Esophagus muscularis mucosa (tissue), 4 donors: ENCODE measurements at regions not wholly inside any gene's neighbourhood (a gene's known extent, or its start where the extent isn't known, plus 50 kb on each side); places are given as distances from the start of the nearest gene placed in this dataset.

Experiments used
- DNase-seq: peaks from one replicate; pipeline ENCODE4 v3.0.0-alpha.2; 2017; ENCODE audit errors: extremely low spot score
- H3K27ac ChIP-seq, 4 donors: fragments of 200-600 bp; sonication (generic); replicated peaks in 1 of 4; 1 replicate in 3 of 4; 2 replicates in 1 of 4; pipeline ENCODE4 v1.5.1; 2016 to 2019; ENCODE audit warnings: mild to moderate bottlenecking in 1 of 4
- H3K27me3 ChIP-seq, 4 donors: fragments of 200-600 bp; sonication (generic); one replicate each; pipeline versions ENCODE4 v1.5.1 to v1.6.0; 2016 to 2019
- H3K36me3 ChIP-seq, 4 donors: fragments of 200-600 bp; sonication (generic); one replicate each; pipeline ENCODE4 v1.5.1; 2016 to 2019
- H3K4me1 ChIP-seq, 4 donors: fragments of 200-600 bp; sonication (generic); one replicate each; pipeline ENCODE4 v1.5.1; 2016 to 2019
- H3K4me3 ChIP-seq, 4 donors: fragments of 200-600 bp; sonication (generic); 1 replicate in 2 of 4; 2 replicates in 2 of 4; pipeline ENCODE4 v1.5.1; 2016 to 2019; ENCODE audit warnings: mild to moderate bottlenecking in 4 of 4, moderate library complexity in 1 of 4
- H3K9me3 ChIP-seq, 4 donors: fragments of 200-600 bp; sonication (generic); 1 replicate in 3 of 4; 2 replicates in 1 of 4; pipeline ENCODE4 v1.5.1; 2016 to 2019
- EP300 ChIP-seq: sonication (generic); formaldehyde crosslinking; IDR thresholded peaks from one replicate; pipeline ENCODE4 v1.6.1; 2017; ENCODE audit warnings: antibody characterized with exemption
- POLR2A ChIP-seq: fragments of 450-650 bp; IDR thresholded peaks from one replicate; pipeline ENCODE4 v1.6.1; 2017; ENCODE audit warnings: antibody characterized with exemption, moderate library complexity, mild to moderate bottlenecking, low read depth
- POLR2AphosphoS5 ChIP-seq, 2 donors: sonication (generic); formaldehyde crosslinking; IDR thresholded peaks; one replicate each; pipeline ENCODE4 v1.6.1; 2017; ENCODE audit warnings: antibody characterized with exemption in 2 of 2
- WGBS: methylation state at CpG from one replicate; pipeline ENCODE4 v1.1.5; 2018; 5-methylcytosine and 5-hydroxymethylcytosine counted together
- intact Hi-C: fragments of 100-400 bp; cut with DNase I; formaldehyde crosslinking; loops from one replicate; pipeline ENCODE4 v1.15.1; 2023
- TF ChIP-seq, protein P1 (sequence below), 3 experiments: fragments of 200-600 bp in 2 of 3; fragments of 450-650 bp in 1 of 3; sonication (generic) in 2 of 3; IDR thresholded peaks; one replicate each; pipeline ENCODE4 v1.5.1; 2017 to 2019; ENCODE audit warnings: antibody characterized with exemption in 3 of 3, mild to moderate bottlenecking in 2 of 3, moderate library complexity in 1 of 3

DNA sequence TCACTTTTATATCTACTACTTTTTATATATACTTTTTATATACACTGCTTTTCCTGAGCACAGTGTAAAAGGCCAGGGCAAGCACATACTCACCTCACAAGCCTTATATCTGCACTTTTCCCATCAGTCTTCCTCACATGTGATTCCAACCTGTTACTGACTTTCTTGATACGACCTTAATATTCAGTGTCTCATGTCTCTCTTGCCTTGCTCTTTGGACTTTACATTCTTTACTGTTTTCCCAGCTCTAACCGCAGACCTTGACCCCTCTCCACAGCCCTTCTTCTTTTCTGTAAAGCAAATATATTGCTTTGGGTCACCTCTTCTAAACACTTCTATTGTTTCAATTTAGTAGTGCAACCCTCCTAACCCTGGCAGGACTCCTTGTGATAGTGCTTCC lies 353.1 kb upstream of the ANO5 start:
- no peaks in the 10 kb centered on the region for H3K27me3 ChIP-seq
- no peaks in the 10 kb centered on the region for H3K4me1 ChIP-seq
- intact Hi-C loops = no loop called here
- WGBS = 83% methylated on average over 2 of the region's 2 CpGs
- DNase-seq = no peak
- H3K9me3 ChIP-seq = no peaks in the 10 kb centered on the region
- H3K27ac ChIP-seq = no peak overlapping the region
- H3K36me3 ChIP-seq = no peaks in the 10 kb centered on the region
- TF ChIP-seq EP300 (no peak), POLR2AphosphoS5 (IDR thresholded peaks at IDR 0.05) (no peak), POLR2A (no peak)
- TF ChIP-seq, protein P1, sequence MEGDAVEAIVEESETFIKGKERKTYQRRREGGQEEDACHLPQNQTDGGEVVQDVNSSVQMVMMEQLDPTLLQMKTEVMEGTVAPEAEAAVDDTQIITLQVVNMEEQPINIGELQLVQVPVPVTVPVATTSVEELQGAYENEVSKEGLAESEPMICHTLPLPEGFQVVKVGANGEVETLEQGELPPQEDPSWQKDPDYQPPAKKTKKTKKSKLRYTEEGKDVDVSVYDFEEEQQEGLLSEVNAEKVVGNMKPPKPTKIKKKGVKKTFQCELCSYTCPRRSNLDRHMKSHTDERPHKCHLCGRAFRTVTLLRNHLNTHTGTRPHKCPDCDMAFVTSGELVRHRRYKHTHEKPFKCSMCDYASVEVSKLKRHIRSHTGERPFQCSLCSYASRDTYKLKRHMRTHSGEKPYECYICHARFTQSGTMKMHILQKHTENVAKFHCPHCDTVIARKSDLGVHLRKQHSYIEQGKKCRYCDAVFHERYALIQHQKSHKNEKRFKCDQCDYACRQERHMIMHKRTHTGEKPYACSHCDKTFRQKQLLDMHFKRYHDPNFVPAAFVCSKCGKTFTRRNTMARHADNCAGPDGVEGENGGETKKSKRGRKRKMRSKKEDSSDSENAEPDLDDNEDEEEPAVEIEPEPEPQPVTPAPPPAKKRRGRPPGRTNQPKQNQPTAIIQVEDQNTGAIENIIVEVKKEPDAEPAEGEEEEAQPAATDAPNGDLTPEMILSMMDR (IDR thresholded peaks at IDR 0.05) = no peak
- H3K4me3 ChIP-seq = no peak overlapping the region

DNA sequence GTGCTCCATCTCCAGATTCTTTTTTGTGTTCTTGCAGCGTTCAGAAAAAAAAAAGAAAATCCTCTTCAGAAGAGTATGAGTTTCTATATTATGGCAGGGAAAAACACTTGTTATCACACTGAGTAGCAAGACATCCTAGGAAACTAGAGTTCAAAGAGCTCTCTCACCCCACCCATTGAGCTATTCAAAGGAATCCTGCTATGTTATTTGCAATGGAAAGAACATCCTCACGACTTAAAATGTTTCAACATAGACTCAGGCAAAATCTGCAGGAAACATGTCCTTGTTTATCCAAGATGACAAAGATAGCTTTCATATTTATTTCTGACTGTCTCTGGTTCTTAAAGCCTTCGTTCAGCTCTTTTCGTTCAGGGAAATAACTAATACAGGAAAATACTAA lies 331.6 kb upstream of the ANO5 start:
- H3K27ac ChIP-seq = no peak overlapping the region
- no peaks in the 10 kb centered on the region for H3K9me3 ChIP-seq
- H3K4me1 ChIP-seq = peaks cover 0 to 6% (median 0%) of the 10 kb centered on the region in 4 donors
- intact Hi-C loops = no loop called here
- H3K36me3 ChIP-seq = no peaks in the 10 kb centered on the region
- 8% methylated on average over 4 of the region's 4 CpGs for WGBS
- DNase-seq = no peak
- H3K27me3 ChIP-seq = no peaks in the 10 kb centered on the region
- no peak overlapping the region for H3K4me3 ChIP-seq
- no peak for TF ChIP-seq POLR2AphosphoS5 (IDR thresholded peaks at IDR 0.05)

DNA sequence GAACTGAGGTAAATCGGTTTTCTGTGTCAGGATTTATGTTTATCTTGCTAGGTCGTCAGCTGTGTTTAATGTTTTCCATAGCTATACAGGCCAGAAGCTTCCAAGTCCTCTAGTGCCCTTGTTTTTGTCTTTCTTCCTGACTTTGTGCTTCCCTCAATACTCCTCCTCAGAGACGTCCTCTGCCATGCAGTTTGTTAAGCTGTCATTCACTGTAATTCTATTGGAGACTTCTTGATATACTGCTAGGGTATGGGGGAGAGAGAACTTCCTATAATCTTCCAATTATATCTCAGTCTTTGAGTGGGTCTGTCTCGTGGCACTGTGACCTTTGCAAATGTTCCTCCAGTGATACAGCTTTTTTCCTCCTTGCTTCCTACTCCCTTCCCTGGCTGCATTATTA lies 327.3 kb upstream of the ANO5 start:
- H3K27me3 ChIP-seq = no peaks in the 10 kb centered on the region
- peaks cover 0 to 6% (median 0%) of the 10 kb centered on the region in 4 donors for H3K4me1 ChIP-seq
- no peak for DNase-seq
- no peaks in the 10 kb centered on the region for H3K36me3 ChIP-seq
- no peaks in the 10 kb centered on the region for H3K9me3 ChIP-seq
- H3K27ac ChIP-seq = no peak overlapping the region
- WGBS = 25% methylated on average over 4 of the region's 4 CpGs
- TF ChIP-seq EP300 (no peak), POLR2AphosphoS5 (IDR thresholded peaks at IDR 0.05) (no peak), POLR2A (no peak)
- TF ChIP-seq, protein P1 (IDR thresholded peaks at IDR 0.05) = no peak
- H3K4me3 ChIP-seq = no peak overlapping the region
- intact Hi-C loops = no loop called here

DNA sequence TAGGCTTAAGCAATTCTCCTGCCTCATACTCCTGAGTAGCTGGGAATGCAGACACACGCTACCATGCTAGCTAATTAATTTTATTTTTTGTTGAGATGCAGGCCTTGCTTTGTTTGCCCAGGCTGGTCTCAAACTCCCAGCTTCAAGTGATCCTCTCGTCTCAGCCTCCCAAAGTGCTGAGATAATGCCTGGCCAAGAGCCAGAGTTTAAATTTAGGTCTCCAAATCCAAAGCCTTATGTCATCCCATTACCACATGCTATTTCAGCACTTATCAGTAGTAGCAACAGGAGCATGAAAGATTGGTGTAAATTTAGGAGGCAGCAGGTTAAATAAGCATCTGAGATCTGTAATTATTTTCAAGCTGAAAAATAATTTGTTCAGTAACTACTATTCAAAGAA lies 326.1 kb upstream of the ANO5 start:
- intact Hi-C loops = no loop called here
- Histone ChIP-seq H3K27me3 (no peaks in the 10 kb centered on the region), H3K36me3 (no peaks in the 10 kb centered on the region), H3K4me1 (no peaks in the 10 kb centered on the region), H3K9me3 (no peaks in the 10 kb centered on the region), H3K4me3 (no peak overlapping the region), H3K27ac (no peak overlapping the region)
- TF ChIP-seq POLR2AphosphoS5 (IDR thresholded peaks at IDR 0.05) (no peak), POLR2A (no peak), EP300 (no peak)
- TF ChIP-seq, protein P1 (IDR thresholded peaks at IDR 0.05) = no peak
- DNase-seq = no peak
- 55% methylated on average over 2 of the region's 2 CpGs for WGBS

DNA sequence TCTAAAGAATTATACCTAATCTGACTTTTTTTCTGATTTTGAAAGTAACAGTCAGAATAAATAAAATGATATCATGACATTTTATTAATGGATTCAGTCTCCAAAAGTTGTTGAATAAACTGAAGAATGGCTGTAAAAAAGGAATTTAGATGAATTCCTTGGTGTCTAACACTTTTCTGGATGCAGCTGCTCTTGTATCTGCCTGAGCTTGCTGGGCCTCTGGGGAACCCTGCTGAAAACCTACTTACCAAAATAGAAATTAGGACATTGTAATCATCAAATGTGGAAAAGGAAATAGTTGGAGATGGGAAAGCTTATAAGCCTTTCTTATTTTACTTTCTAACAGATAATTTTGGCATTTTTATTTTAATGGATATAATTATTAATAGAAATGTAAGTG lies 315.7 kb upstream of the ANO5 start:
- no peaks in the 10 kb centered on the region for H3K27me3 ChIP-seq
- H3K4me3 ChIP-seq = no peak overlapping the region
- no peak overlapping the region for H3K27ac ChIP-seq
- intact Hi-C loops = no loop called here
- DNase-seq = no peak
- H3K36me3 ChIP-seq = no peaks in the 10 kb centered on the region
- no peaks in the 10 kb centered on the region for H3K9me3 ChIP-seq
- no peaks in the 10 kb centered on the region for H3K4me1 ChIP-seq
- TF ChIP-seq, protein P1 (IDR thresholded peaks at IDR 0.05) = no peak
- no peak for TF ChIP-seq POLR2AphosphoS5 (IDR thresholded peaks at IDR 0.05)
- TF ChIP-seq EP300 = no peak
- TF ChIP-seq POLR2A = no peak
